ENCODE measurements at regions not wholly inside any gene's neighbourhood (a gene's known extent, or its start where the extent isn't known, plus 50 kb on each side); places are given as distances from the start of the nearest gene placed in this dataset.

DNA sequence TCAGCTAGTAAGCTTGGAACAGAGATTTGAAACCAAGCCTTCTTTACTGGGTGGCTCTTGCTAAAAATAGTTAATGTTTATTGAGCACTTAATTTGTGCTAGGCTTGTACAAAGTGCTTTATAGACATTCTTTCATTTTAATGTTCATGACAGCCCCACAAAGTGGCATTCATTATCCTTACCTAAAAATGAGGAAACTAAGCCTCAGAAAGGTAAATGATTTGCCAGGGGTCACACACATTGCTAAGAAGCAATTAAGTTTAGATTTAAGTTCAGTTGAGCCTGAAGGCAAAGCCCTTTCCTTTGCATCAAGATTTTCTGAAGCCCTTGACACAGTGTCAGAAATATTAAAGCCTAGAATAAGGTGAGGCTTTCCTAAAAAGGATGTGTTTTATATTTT lies 327.5 kb upstream of the FGF13 start:
- no peak for TF ChIP-seq POLR2A (IDR thresholded peaks at IDR 0.05)
- TF ChIP-seq, protein P1, sequence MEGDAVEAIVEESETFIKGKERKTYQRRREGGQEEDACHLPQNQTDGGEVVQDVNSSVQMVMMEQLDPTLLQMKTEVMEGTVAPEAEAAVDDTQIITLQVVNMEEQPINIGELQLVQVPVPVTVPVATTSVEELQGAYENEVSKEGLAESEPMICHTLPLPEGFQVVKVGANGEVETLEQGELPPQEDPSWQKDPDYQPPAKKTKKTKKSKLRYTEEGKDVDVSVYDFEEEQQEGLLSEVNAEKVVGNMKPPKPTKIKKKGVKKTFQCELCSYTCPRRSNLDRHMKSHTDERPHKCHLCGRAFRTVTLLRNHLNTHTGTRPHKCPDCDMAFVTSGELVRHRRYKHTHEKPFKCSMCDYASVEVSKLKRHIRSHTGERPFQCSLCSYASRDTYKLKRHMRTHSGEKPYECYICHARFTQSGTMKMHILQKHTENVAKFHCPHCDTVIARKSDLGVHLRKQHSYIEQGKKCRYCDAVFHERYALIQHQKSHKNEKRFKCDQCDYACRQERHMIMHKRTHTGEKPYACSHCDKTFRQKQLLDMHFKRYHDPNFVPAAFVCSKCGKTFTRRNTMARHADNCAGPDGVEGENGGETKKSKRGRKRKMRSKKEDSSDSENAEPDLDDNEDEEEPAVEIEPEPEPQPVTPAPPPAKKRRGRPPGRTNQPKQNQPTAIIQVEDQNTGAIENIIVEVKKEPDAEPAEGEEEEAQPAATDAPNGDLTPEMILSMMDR (IDR thresholded peaks at IDR 0.05): no peak
